OCI-M2 (cell line): ENCODE measurements at regions not wholly inside any gene's neighbourhood (a gene's known extent, or its start where the extent isn't known, plus 50 kb on each side); places are given as distances from the start of the nearest gene placed in this dataset.
"Not testable (repeated sequence)": the region's sequence is repeated elsewhere in the genome, so short reads cannot be mapped to it uniquely, and the experiment has no call there.

ENCODE experiments used
- DNase-seq: peaks from one replicate; lab custom pipeline; 2025; ENCODE audit not compliant: unreplicated experiment; lab: John Stamatoyannopoulos, UW

DNA sequence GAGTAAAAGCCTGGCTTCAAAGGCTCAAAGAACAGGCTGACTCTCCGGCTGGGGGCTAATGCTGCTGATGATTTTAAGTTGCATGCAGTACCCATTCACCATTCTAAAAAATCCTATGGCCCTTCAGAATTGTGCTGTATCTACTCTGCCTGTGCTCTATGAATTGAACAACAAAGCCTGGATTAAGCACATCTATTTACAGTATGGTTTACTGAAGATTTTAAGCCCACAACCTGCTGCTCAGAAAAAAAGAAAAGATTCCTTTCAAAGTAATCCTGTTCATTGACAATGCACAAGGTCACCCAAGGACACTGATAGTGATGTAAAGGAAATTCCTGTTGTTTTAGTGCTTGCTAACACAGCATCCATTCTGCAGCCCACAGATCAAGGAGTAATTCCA is 84.9 kb upstream of the SFRP2 start:
- DNase-seq, result no peak

- DNase-seq, result not testable (repeated sequence)
Measured at GRCh38 chr4:153866766-153867165, 77.9 kb upstream of the SFRP2 start.

GRCh38 chr4:153852501-153852900 is 63.6 kb upstream of the SFRP2 start:
- no peak for DNase-seq

DNA sequence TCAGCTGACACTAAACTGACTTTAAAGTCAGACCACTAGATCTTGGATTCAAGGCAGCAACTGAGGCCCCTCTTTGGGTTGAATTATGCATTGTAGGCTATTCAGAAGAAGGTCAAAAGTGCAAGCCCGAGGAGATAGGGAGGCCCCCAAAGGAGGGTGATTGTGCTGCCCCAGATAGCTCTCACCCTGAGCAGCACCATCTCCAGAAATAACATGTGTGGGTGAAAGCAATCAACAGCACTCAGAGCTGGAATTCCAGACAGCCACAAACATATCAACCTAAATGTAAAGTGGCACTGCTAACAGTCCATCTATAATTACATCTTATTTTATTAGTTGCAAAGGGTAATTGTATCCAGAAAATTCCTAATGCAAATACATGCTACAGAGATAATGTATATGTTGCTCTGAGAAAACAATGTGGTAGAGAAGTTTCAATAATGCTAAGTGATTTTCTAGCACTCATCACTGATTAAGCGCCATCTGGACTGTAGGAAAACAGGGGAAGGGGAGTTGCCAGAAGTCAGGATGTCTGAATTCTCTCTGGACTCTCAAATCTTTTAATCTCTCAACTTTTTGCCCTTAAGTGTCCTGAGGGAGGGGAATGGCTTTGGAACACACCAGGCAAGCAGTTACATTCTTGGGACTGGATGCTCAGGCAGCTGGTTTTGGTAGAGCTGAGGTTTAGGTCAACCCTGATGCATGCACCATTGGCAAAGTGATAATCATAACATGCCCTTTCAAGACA is 61.8 kb upstream of the SFRP2 start:
- DNase-seq, result no peak

DNA sequence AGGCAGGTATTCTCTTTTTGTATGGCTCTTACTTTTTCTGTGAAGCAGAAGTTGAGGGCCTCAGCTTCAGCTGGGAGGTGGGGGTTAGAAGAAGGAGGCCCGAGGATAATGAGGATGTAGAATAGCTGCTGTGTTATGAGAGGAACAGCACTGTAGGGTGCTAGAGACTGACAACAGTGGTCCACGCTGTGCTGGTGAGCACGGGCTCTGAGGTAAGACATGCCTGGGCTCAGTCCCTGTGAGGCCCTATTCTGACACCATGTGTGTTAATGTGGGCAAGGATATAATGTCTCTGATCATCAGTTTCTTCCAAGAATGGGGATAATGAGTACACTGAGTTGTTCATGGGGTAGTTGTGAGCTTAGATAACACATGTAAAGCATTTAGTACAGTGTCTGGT is 55.3 kb upstream of the SFRP2 start:
- DNase-seq, result no peak
